ENCODE measurements at regions not wholly inside any gene's neighbourhood (a gene's known extent, or its start where the extent isn't known, plus 50 kb on each side); places are given as distances from the start of the nearest gene placed in this dataset.

- TF ChIP-seq CTCF (IDR thresholded peaks at IDR 0.05; ENCODE audit: low read depth, low read length, missing control alignments), result no peak
- no peak for DNase-seq (ENCODE audit: low read depth)
- no peak overlapping the region for H3K4me3 ChIP-seq (ENCODE audit: low read depth, low read length)
Observed at GRCh38 chr4:20480165-20480947, 219.9 kb upstream of the PACRGL start.

- DNase-seq (ENCODE audit: low read depth), result no peak
- no peak overlapping the region for H3K4me3 ChIP-seq (ENCODE audit: low read depth, low read length)
- no peak for TF ChIP-seq CTCF (IDR thresholded peaks at IDR 0.05; ENCODE audit: low read depth, low read length, missing control alignments)
Observed at GRCh38 chr4:20483416-20483815, 216.8 kb upstream of the PACRGL start.

- no peak for DNase-seq (ENCODE audit: low read depth)
- TF ChIP-seq CTCF (IDR thresholded peaks at IDR 0.05; ENCODE audit: low read depth, low read length, missing control alignments), result no peak
- H3K4me3 ChIP-seq (ENCODE audit: low read depth, low read length), result no peak overlapping the region
Observed at GRCh38 chr4:20486433-20486832, 213.8 kb upstream of the PACRGL start.

- no peak for DNase-seq (ENCODE audit: low read depth)
- H3K4me3 ChIP-seq (ENCODE audit: low read depth, low read length), result no peak overlapping the region
- no peak for TF ChIP-seq CTCF (IDR thresholded peaks at IDR 0.05; ENCODE audit: low read depth, low read length, missing control alignments)
Observed at GRCh38 chr4:20487446-20487845, 212.8 kb upstream of the PACRGL start.

GRCh38 chr4:20487852-20488251 is 212.4 kb upstream of the PACRGL start:
- DNase-seq (ENCODE audit: low read depth), result no peak

GRCh38 chr4:20490734-20491133 is 209.5 kb upstream of the PACRGL start:
- DNase-seq (ENCODE audit: low read depth), result no peak
- TF ChIP-seq CTCF (IDR thresholded peaks at IDR 0.05; ENCODE audit: low read depth, low read length, missing control alignments), result no peak
- H3K4me3 ChIP-seq (ENCODE audit: low read depth, low read length), result no peak overlapping the region

More at GRCh38 chr4:20487852-20488251, 212.4 kb upstream of the PACRGL start:
- no peak for TF ChIP-seq CTCF (IDR thresholded peaks at IDR 0.05; ENCODE audit: low read depth, low read length, missing control alignments)
- no peak overlapping the region for H3K4me3 ChIP-seq (ENCODE audit: low read depth, low read length)

Measured in GM12864 (cell line).